HEK293 (cell line): ENCODE measurements at regions not wholly inside any gene's neighbourhood (a gene's known extent, or its start where the extent isn't known, plus 50 kb on each side); places are given as distances from the start of the nearest gene placed in this dataset.

Experiments used
- HOXC10 ChIP-seq: sonication (generic); formaldehyde crosslinking; IDR thresholded peaks from 2 replicates; pipeline ENCODE4 v1.8.1; 2023; ENCODE audit warnings: mild to moderate bottlenecking, missing genetic modification reagents
- ZNF501 ChIP-seq: fragments of 450-650 bp; formaldehyde crosslinking; IDR thresholded peaks from 2 replicates; pipeline ENCODE4 v1.5.1; 2016; ENCODE audit warnings: missing biosample characterization, missing genetic modification characterization
- TF ChIP-seq, protein P1 (sequence below): fragments of 450-650 bp; formaldehyde crosslinking; optimal IDR thresholded peaks from 2 replicates; pipeline ENCODE3; 2016; ENCODE audit warnings: missing biosample characterization, mild to moderate bottlenecking, missing genetic modification characterization

- TF ChIP-seq, protein P1, sequence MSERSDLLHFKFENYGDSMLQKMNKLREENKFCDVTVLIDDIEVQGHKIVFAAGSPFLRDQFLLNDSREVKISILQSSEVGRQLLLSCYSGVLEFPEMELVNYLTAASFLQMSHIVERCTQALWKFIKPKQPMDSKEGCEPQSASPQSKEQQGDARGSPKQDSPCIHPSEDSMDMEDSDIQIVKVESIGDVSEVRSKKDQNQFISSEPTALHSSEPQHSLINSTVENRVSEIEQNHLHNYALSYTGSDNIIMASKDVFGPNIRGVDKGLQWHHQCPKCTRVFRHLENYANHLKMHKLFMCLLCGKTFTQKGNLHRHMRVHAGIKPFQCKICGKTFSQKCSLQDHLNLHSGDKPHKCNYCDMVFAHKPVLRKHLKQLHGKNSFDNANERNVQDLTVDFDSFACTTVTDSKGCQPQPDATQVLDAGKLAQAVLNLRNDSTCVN (tag by site-specific recombination): no peak
- no peak for TF ChIP-seq HOXC10 (CRISPR knock-in tag)
- TF ChIP-seq ZNF501 (tag by site-specific recombination): no peak
Observed at GRCh38 chrX:137166591-137166990, 132.8 kb upstream of the GPR101 start.
